Body of pancreas (tissue), 4 donors: ENCODE measurements at regions not wholly inside any gene's neighbourhood (a gene's known extent, or its start where the extent isn't known, plus 50 kb on each side); places are given as distances from the start of the nearest gene placed in this dataset.

Experiments
- CTCF ChIP-seq, 7 experiments: fragments of 450-650 bp in 4 of 7; fragments of 200-600 bp in 3 of 7; sonication (generic) in 3 of 7; IDR thresholded peaks; one replicate each; pipeline ENCODE4 v1.5.1; 2016 to 2019; ENCODE audit warnings: antibody characterized with exemption in 7 of 7
- POLR2A ChIP-seq, 3 donors: fragments of 450-650 bp; IDR thresholded peaks; one replicate each; pipeline ENCODE4 v1.6.1; 2016; ENCODE audit warnings: antibody characterized with exemption in 3 of 3, mild to moderate bottlenecking in 2 of 3

DNA sequence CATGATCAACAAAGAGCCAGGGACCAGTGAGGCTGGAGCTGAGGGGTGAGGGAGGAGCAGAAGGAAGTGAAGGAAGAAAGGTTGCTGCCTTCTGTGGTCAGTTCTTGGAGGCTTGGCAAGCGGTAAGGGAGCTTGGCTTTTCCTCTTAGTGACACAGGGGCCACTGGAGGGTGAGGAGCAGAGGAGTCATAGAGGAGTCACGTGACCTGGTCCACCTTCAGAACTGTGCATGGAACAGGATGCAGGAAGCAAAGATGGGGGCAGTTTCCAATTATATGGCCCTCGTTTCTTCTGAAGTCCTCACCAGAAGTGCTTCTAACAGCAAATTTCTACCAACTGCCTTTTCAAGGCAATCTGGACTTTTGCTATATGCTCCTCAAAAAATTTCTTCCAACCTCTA is 326.9 kb upstream of the SMIM21 start:
- TF ChIP-seq CTCF (IDR thresholded peaks at IDR 0.05), result no peak
- no peak for TF ChIP-seq POLR2A (IDR thresholded peaks at IDR 0.05)
